HuH-7.5 (cell line): ENCODE measurements at regions not wholly inside any gene's neighbourhood (a gene's known extent, or its start where the extent isn't known, plus 50 kb on each side); places are given as distances from the start of the nearest gene placed in this dataset.

Experiments
- DNase-seq: peaks from one replicate; pipeline ENCODE4 v3.0.0; 2011; ENCODE audit warnings: low spot score

- DNase-seq: no peak
Observed at GRCh38 chr15:93719921-93720351, 511.4 kb upstream of the MCTP2 start.

GRCh38 chr15:93716615-93717231 lies 514.6 kb upstream of the MCTP2 start:
- DNase-seq: no peak

- DNase-seq: no peak
Observed at GRCh38 chr15:93709708-93710107, 521.7 kb upstream of the MCTP2 start.

- no peak for DNase-seq
Observed at GRCh38 chr15:93708724-93709445, 522.5 kb upstream of the MCTP2 start.

- DNase-seq: no peak
Observed at GRCh38 chr15:93707751-93708150, 523.6 kb upstream of the MCTP2 start.

- no peak for DNase-seq
Observed at GRCh38 chr15:93706495-93707292, 524.7 kb upstream of the MCTP2 start.

GRCh38 chr15:93705753-93706455 lies 525.5 kb upstream of the MCTP2 start:
- DNase-seq: no peak

GRCh38 chr15:93703092-93703739 lies 528.1 kb upstream of the MCTP2 start:
- DNase-seq: no peak

GRCh38 chr15:93700051-93700450 lies 531.3 kb upstream of the MCTP2 start:
- no peak for DNase-seq

GRCh38 chr15:93694033-93694432 lies 537.3 kb upstream of the MCTP2 start:
- no peak for DNase-seq

GRCh38 chr15:93683651-93684050 lies 547.7 kb upstream of the MCTP2 start:
- DNase-seq: no peak

- no peak for DNase-seq
Observed at GRCh38 chr15:93671387-93671943, 559.9 kb upstream of the MCTP2 start.

- no peak for DNase-seq
Observed at GRCh38 chr15:93670931-93671330, 560.4 kb upstream of the MCTP2 start.

GRCh38 chr15:93664213-93664956 lies 567.0 kb upstream of the MCTP2 start:
- no peak for DNase-seq

GRCh38 chr15:93662162-93662885 lies 569.0 kb upstream of the MCTP2 start:
- DNase-seq: no peak

- no peak for DNase-seq
Observed at GRCh38 chr15:93658026-93658816, 569.2 kb upstream of the RGMA start.

- DNase-seq: no peak
Observed at GRCh38 chr15:93656041-93656440, 567.0 kb upstream of the RGMA start.

GRCh38 chr15:93649691-93650235 lies 560.8 kb upstream of the RGMA start:
- DNase-seq: no peak

GRCh38 chr15:93646193-93646592 lies 557.2 kb upstream of the RGMA start:
- no peak for DNase-seq
